Suprapubic skin (tissue), 3 donors: ENCODE measurements at regions not wholly inside any gene's neighbourhood (a gene's known extent, or its start where the extent isn't known, plus 50 kb on each side); places are given as distances from the start of the nearest gene placed in this dataset.

ENCODE experiments used
- POLR2A ChIP-seq, 2 donors: fragments of 450-650 bp; IDR thresholded peaks; one replicate each; pipeline ENCODE4 v1.6.1; 2017; ENCODE audit warnings: antibody characterized with exemption in 2 of 2, mild to moderate bottlenecking in 2 of 2, moderate library complexity in 2 of 2
- TF ChIP-seq, protein P1 (sequence below), 2 donors: fragments of 200-600 bp in 1 of 2; fragments of 450-650 bp in 1 of 2; sonication (generic) in 1 of 2; IDR thresholded peaks; one replicate each; pipeline ENCODE4 v1.5.1; 2016 to 2019; ENCODE audit warnings: antibody characterized with exemption in 2 of 2, mild to moderate bottlenecking in 1 of 2, moderate library complexity in 1 of 2

DNA sequence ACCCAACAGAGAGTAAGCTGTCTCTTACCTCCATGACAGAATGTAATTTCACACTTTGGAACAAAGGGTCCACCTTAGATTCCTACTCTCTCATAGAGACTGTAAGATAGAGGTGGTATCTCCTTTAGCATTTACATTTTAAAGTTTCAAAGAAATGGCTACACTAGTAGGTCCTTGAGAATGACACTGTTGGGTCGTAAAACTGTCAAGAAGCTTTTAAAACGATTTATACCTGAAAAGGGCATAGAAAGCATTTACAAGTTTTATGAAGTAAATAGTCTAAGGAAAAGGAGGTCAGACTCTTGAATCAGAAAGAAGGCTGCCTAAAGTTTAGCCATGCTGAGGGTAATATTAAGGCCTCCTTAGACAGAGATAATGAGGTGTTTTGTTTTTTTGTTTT is 1212.4 kb upstream of the PHF14 start:
- TF ChIP-seq, protein P1, sequence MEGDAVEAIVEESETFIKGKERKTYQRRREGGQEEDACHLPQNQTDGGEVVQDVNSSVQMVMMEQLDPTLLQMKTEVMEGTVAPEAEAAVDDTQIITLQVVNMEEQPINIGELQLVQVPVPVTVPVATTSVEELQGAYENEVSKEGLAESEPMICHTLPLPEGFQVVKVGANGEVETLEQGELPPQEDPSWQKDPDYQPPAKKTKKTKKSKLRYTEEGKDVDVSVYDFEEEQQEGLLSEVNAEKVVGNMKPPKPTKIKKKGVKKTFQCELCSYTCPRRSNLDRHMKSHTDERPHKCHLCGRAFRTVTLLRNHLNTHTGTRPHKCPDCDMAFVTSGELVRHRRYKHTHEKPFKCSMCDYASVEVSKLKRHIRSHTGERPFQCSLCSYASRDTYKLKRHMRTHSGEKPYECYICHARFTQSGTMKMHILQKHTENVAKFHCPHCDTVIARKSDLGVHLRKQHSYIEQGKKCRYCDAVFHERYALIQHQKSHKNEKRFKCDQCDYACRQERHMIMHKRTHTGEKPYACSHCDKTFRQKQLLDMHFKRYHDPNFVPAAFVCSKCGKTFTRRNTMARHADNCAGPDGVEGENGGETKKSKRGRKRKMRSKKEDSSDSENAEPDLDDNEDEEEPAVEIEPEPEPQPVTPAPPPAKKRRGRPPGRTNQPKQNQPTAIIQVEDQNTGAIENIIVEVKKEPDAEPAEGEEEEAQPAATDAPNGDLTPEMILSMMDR (IDR thresholded peaks at IDR 0.05) = no peak
- no peak for TF ChIP-seq POLR2A (IDR thresholded peaks at IDR 0.05)
